PC-3 (cell line): ENCODE measurements at regions not wholly inside any gene's neighbourhood (a gene's known extent, or its start where the extent isn't known, plus 50 kb on each side); places are given as distances from the start of the nearest gene placed in this dataset.

Source experiments
- ATAC-seq: fragments of 200-7000 bp; cut with Tn5 transposase; 2 replicates; pipeline ENCODE4 v1.9.1; 2020; ENCODE audit warnings: mild to moderate bottlenecking, moderate library complexity
- BruUV-seq: library from RNA; stranded (reverse); fragments of 400-500 nt; replicated peaks from 2 replicates; lab custom pipeline; 2021; lab: Mats Ljungman, UMichigan
- CTCF ChIA-PET: fragments of 300-600 bp; sonication (Branson Sonifier 250); formaldehyde crosslinking; loops from one replicate; lab custom pipeline; 2022; ENCODE audit warnings: antibody characterized with exemption; lab: Charles Lee
- POLR2A ChIA-PET: fragments of 300-600 bp; sonication (Branson Sonifier 250); formaldehyde crosslinking; loops from one replicate; lab custom pipeline; 2022; ENCODE audit warnings: antibody characterized with exemption; ENCODE audit not compliant: unreplicated experiment; lab: Charles Lee
- DNase-seq: peaks from one replicate; pipeline ENCODE4 v3.0.0-alpha.2; 2015
- H2AFZ ChIP-seq: fragments of 300-600 bp; sonication (generic); 2 replicates; pipeline ENCODE4 v1.6.0; 2016; ENCODE audit warnings: antibody characterized with exemption, low read length
- H3F3A ChIP-seq: fragments of 300-600 bp; sonication (generic); one replicate; pipeline ENCODE4 v1.6.0; 2017; ENCODE audit warnings: antibody characterized with exemption, low read length, control low read depth, mild to moderate bottlenecking; ENCODE audit not compliant: unreplicated experiment
- H3K27ac ChIP-seq: fragments of 300-600 bp; sonication (generic); 2 replicates; pipeline ENCODE4 v1.5.1; 2016; ENCODE audit warnings: mild to moderate bottlenecking, low read length
- H3K27me3 ChIP-seq: fragments of 300-600 bp; sonication (generic); 2 replicates; pipeline ENCODE4 v1.6.1; 2016; ENCODE audit warnings: low read length, mixed read lengths
- H3K36me3 ChIP-seq: fragments of 300-600 bp; sonication (generic); 2 replicates; pipeline ENCODE4 v1.6.1; 2016; ENCODE audit warnings: low read depth, mixed run types, low read length, mixed read lengths
- H3K4me1 ChIP-seq: fragments of 300-600 bp; sonication (generic); 2 replicates; pipeline ENCODE4 v1.5.1; 2016; ENCODE audit warnings: low read length; ENCODE audit not compliant: insufficient read depth
- H3K4me2 ChIP-seq: fragments of 300-600 bp; sonication (generic); 2 replicates; pipeline ENCODE4 v1.6.0; 2016; ENCODE audit warnings: low read length
- H3K4me3 ChIP-seq: fragments of 300-600 bp; sonication (generic); 2 replicates; pipeline ENCODE4 v1.5.1; 2016; ENCODE audit warnings: mild to moderate bottlenecking, low read length, mixed read lengths
- H3K79me2 ChIP-seq: fragments of 300-600 bp; sonication (generic); 2 replicates; pipeline ENCODE4 v1.6.1; 2017; ENCODE audit warnings: low read length, mixed read lengths
- H3K9ac ChIP-seq: fragments of 300-600 bp; sonication (generic); 2 replicates; pipeline ENCODE4 v1.6.0; 2016; ENCODE audit warnings: mild to moderate bottlenecking, low read length
- H3K9me2 ChIP-seq: fragments of 300-600 bp; sonication (generic); replicated peaks from 2 replicates; pipeline ENCODE4 v1.6.1; 2016; ENCODE audit warnings: mixed run types, low read length, mixed read lengths
- H3K9me3 ChIP-seq: fragments of 300-600 bp; sonication (generic); 2 replicates; pipeline ENCODE4 v1.6.1; 2016; ENCODE audit warnings: low read length, mixed read lengths
- H4K20me1 ChIP-seq: fragments of 300-600 bp; sonication (generic); 2 replicates; pipeline ENCODE4 v1.6.1; 2016; ENCODE audit warnings: low read length, mixed read lengths
- CTCF ChIP-seq: fragments of 300-600 bp; sonication (generic); conservative IDR thresholded peaks from 2 replicates; pipeline ENCODE4 v1.5.1; 2017; ENCODE audit warnings: antibody characterized with exemption, low read depth, mild to moderate bottlenecking, low read length
- EZH2 ChIP-seq: fragments of 300-600 bp; sonication (generic); IDR thresholded peaks from one replicate; pipeline ENCODE4 v1.6.1; 2017; ENCODE audit warnings: antibody characterized with exemption, mild to moderate bottlenecking, low read length; ENCODE audit not compliant: unreplicated experiment
- EZH2phosphoT487 ChIP-seq: fragments of 300-600 bp; sonication (generic); IDR thresholded peaks from 2 replicates; pipeline ENCODE4 v1.6.1; 2018; ENCODE audit warnings: mild to moderate bottlenecking, antibody characterized with exemption, low read length, borderline replicate concordance
- intact Hi-C: fragments of 100-400 bp; cut with micrococcal nuclease; formaldehyde crosslinking; loops from 2 replicates; pipeline ENCODE4 v1.9.0; 2023

- Histone ChIP-seq H3K27ac (no peak overlapping the region), H3K4me3 (no peak overlapping the region), H3K9me3 (no peaks in the 10 kb centered on the region), H2AFZ (no peak overlapping the region), H3K9ac (no peak overlapping the region), H3K79me2 (no peaks in the 10 kb centered on the region), H4K20me1 (no peaks in the 10 kb centered on the region), H3K4me2 (no peak overlapping the region), H3K27me3 (no peaks in the 10 kb centered on the region), H3K9me2 (no peaks in the 10 kb centered on the region), H3F3A (peaks cover 4% of the 10 kb centered on the region), H3K4me1 (peaks cover 14% of the 10 kb centered on the region), H3K36me3 (no peaks in the 10 kb centered on the region)
- POLR2A ChIA-PET: no interaction called here
- no TSS peak for BruUV-seq
- intact Hi-C loops: no loop called here
- CTCF ChIA-PET: no interaction called here
- DNase-seq: no peak
- TF ChIP-seq EZH2phosphoT487: no peak
- TF ChIP-seq CTCF: no peak
- no peak for TF ChIP-seq EZH2
- no peak for ATAC-seq
Measured at GRCh38 chr2:217445723-217446122, 557.1 kb downstream of the TNS1 start.

GRCh38 chr2:217444932-217445331 lies 557.9 kb downstream of the TNS1 start:
- Histone ChIP-seq H3K4me1 (peaks cover 14% of the 10 kb centered on the region), H3K27me3 (no peaks in the 10 kb centered on the region), H3K9ac (no peak overlapping the region), H3K4me3 (no peak overlapping the region), H3K9me2 (no peaks in the 10 kb centered on the region), H3K4me2 (no peak overlapping the region), H3K27ac (no peak overlapping the region), H2AFZ (no peak overlapping the region), H3F3A (peaks cover 4% of the 10 kb centered on the region), H3K79me2 (no peaks in the 10 kb centered on the region), H3K9me3 (no peaks in the 10 kb centered on the region), H3K36me3 (no peaks in the 10 kb centered on the region), H4K20me1 (no peaks in the 10 kb centered on the region)
- ATAC-seq: no peak
- no peak for TF ChIP-seq EZH2
- no peak for TF ChIP-seq EZH2phosphoT487
- TF ChIP-seq CTCF: no peak
- POLR2A ChIA-PET: no interaction called here
- no peak for DNase-seq
- CTCF ChIA-PET: no interaction called here
- no TSS peak for BruUV-seq
- intact Hi-C loops: loop anchor here (5.0 kb wide), 2 partner anchors 218 to 283 kb away; no protein-coding TSS in a partner anchor

- intact Hi-C loops: loop anchor here (5.0 kb wide), 2 partner anchors 217 to 282 kb away; no protein-coding TSS in a partner anchor
- H3K9me3 ChIP-seq: no peaks in the 10 kb centered on the region
- H3K27me3 ChIP-seq: no peaks in the 10 kb centered on the region
- BruUV-seq: no TSS peak
- H3F3A ChIP-seq: peaks cover 4% of the 10 kb centered on the region
- ChIA-PET CTCF (no interaction called here), POLR2A (no interaction called here)
- H2AFZ ChIP-seq: no peak overlapping the region
- H4K20me1 ChIP-seq: no peaks in the 10 kb centered on the region
- DNase-seq (no peak), ATAC-seq (no peak)
- no peak for TF ChIP-seq EZH2phosphoT487
- no peak for TF ChIP-seq EZH2
- TF ChIP-seq CTCF: no peak
- H3K79me2 ChIP-seq: no peaks in the 10 kb centered on the region
- peaks cover 14% of the 10 kb centered on the region for H3K4me1 ChIP-seq
- no peak overlapping the region for H3K4me2 ChIP-seq
- H3K4me3 ChIP-seq: no peak overlapping the region
- no peak overlapping the region for H3K27ac ChIP-seq
- no peaks in the 10 kb centered on the region for H3K9me2 ChIP-seq
- no peaks in the 10 kb centered on the region for H3K36me3 ChIP-seq
- no peak overlapping the region for H3K9ac ChIP-seq
Measured at GRCh38 chr2:217444509-217444908, 558.3 kb downstream of the TNS1 start.
